DND-41 (cell line): ENCODE measurements at regions not wholly inside any gene's neighbourhood (a gene's known extent, or its start where the extent isn't known, plus 50 kb on each side); places are given as distances from the start of the nearest gene placed in this dataset.

Source experiments
- EZH2 ChIP-seq: IDR thresholded peaks from 3 replicates; pipeline ENCODE4 v1.6.1; 2012; ENCODE audit warnings: borderline replicate concordance, low read depth, mild to moderate bottlenecking, moderate library complexity, low read length, inconsistent platforms; ENCODE audit not compliant: severe bottlenecking
- TF ChIP-seq, protein P1 (sequence below): IDR thresholded peaks from 2 replicates; pipeline ENCODE4 v1.5.1; 2012; ENCODE audit warnings: borderline replicate concordance, low read length, moderate library complexity, mild to moderate bottlenecking; ENCODE audit not compliant: poor library complexity, severe bottlenecking; ENCODE audit errors: extremely low read depth

DNA sequence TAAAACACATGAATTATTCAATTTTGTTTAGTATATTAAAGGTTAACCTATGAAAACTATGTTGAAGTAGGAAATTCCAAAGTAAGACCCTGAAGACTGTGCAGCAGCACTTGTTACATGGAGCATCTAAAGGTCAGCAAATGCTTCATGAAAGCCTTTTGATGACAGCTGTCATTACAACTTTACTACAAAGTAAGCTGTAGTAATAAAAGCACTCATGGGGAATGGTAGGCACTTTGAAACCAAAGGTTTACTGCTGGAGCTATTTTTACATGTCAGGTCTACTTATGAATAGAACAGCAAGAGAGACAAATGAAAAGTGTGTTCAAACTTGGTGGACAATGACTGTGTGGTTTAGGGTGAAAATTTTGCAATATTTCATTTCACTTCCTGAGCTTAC lies 672.5 kb upstream of the PCDH20 start:
- TF ChIP-seq, protein P1, sequence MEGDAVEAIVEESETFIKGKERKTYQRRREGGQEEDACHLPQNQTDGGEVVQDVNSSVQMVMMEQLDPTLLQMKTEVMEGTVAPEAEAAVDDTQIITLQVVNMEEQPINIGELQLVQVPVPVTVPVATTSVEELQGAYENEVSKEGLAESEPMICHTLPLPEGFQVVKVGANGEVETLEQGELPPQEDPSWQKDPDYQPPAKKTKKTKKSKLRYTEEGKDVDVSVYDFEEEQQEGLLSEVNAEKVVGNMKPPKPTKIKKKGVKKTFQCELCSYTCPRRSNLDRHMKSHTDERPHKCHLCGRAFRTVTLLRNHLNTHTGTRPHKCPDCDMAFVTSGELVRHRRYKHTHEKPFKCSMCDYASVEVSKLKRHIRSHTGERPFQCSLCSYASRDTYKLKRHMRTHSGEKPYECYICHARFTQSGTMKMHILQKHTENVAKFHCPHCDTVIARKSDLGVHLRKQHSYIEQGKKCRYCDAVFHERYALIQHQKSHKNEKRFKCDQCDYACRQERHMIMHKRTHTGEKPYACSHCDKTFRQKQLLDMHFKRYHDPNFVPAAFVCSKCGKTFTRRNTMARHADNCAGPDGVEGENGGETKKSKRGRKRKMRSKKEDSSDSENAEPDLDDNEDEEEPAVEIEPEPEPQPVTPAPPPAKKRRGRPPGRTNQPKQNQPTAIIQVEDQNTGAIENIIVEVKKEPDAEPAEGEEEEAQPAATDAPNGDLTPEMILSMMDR = no peak
- no peak for TF ChIP-seq EZH2
